GM10248 (cell line): ENCODE measurements at regions not wholly inside any gene's neighbourhood (a gene's known extent, or its start where the extent isn't known, plus 50 kb on each side); places are given as distances from the start of the nearest gene placed in this dataset.

Source experiments
- CTCF ChIA-PET: fragments of 300-600 bp; sonication (Branson Sonifier 250); formaldehyde crosslinking; extraction: SDS; loops from one replicate; lab custom pipeline; 2021; ENCODE audit warnings: antibody characterized with exemption; lab: Yijun Ruan, JAX
- POLR2A ChIA-PET: fragments of 350-650 bp; sonication (Branson Sonifier 250); formaldehyde crosslinking; extraction: SDS; loops from one replicate; lab custom pipeline; 2020; ENCODE audit warnings: antibody characterized with exemption; lab: Yijun Ruan, JAX
- DNase-seq: peaks from one replicate; pipeline ENCODE4 v3.0.0; 2012; ENCODE audit errors: extremely low spot score
- TF ChIP-seq, protein P1 (sequence below): IDR thresholded peaks from 2 replicates; pipeline ENCODE4 v1.5.1; 2012; ENCODE audit warnings: mild to moderate bottlenecking, low read depth; ENCODE audit errors: extremely low read depth, missing control alignments, control extremely low read depth

DNA sequence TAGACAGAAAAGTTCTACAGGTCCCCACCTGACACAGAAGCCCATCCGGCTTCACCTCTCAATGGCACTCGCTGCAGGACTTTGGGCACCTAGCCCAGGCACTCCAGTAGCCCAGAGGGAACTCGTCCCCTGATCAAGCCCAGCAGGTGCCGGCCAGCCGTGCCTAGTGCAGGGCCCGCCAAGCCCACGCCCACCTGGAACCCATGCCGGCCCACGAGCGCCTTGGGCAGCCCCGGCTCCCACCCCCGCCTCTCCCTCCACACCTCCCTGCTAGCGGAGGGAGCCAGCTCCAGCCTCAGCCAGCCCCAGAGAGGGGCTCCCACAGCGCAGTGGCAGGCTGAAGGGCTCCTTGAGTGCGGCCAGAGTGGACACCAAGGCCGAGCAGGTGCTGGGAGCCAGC is 268.8 kb downstream of the SLITRK1 start:
- DNase-seq = no peak
- ChIA-PET POLR2A (no interaction called here), CTCF (no interaction called here)
- TF ChIP-seq, protein P1, sequence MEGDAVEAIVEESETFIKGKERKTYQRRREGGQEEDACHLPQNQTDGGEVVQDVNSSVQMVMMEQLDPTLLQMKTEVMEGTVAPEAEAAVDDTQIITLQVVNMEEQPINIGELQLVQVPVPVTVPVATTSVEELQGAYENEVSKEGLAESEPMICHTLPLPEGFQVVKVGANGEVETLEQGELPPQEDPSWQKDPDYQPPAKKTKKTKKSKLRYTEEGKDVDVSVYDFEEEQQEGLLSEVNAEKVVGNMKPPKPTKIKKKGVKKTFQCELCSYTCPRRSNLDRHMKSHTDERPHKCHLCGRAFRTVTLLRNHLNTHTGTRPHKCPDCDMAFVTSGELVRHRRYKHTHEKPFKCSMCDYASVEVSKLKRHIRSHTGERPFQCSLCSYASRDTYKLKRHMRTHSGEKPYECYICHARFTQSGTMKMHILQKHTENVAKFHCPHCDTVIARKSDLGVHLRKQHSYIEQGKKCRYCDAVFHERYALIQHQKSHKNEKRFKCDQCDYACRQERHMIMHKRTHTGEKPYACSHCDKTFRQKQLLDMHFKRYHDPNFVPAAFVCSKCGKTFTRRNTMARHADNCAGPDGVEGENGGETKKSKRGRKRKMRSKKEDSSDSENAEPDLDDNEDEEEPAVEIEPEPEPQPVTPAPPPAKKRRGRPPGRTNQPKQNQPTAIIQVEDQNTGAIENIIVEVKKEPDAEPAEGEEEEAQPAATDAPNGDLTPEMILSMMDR = no peak

- ChIA-PET CTCF (no interaction called here), POLR2A (no interaction called here)
- TF ChIP-seq, protein P1 = no peak
- DNase-seq = no peak
Observed at GRCh38 chr13:83601539-83601938, 280.7 kb downstream of the SLITRK1 start.

GRCh38 chr13:83592095-83592494 is 290.2 kb downstream of the SLITRK1 start:
- CTCF ChIA-PET = no interaction called here
- TF ChIP-seq, protein P1 = no peak
- POLR2A ChIA-PET = no interaction called here
- DNase-seq = no peak

DNA sequence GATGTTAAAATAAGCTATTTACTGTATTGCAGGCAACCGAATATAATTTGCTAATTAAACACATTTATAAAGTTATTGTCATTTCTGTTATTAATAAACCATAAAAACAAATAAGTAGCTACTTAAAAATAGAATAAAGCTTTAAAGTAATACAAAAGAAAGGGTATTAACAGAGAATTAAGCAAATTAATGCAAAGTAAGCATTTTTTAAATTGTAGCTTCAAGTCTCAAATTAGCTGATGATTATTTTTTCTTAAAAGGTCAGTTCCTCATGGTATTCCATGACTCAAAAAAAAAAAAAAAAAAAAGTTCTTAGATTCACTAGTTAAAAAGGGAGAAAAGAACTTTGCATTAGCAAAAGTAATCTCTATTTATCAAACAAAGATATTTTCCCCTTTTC is 292.5 kb downstream of the SLITRK1 start:
- TF ChIP-seq, protein P1 = no peak
- ChIA-PET POLR2A (no interaction called here), CTCF (no interaction called here)
- no peak for DNase-seq

DNA sequence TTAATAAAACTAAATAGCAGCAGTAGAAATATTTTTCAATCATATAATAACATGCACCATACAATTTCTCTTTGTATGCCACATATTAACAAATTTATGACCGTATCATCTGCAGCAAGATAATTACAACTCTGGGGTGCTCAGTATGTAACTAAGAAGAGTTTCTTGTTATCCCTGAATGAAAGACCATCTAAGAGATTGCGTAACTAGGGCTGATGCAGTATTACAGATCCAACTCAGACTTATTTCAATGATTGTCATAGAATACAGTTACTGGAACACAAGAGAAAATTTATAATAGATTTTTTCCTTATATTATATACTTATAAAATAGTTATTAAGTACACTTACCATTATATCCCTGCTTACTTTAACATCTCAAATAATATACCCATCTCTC is 305.1 kb downstream of the SLITRK1 start:
- ChIA-PET CTCF (no interaction called here), POLR2A (no interaction called here)
- DNase-seq = no peak
- TF ChIP-seq, protein P1 = no peak

GRCh38 chr13:83568019-83568418 is 314.3 kb downstream of the SLITRK1 start:
- no peak for DNase-seq
- POLR2A ChIA-PET = no interaction called here
- CTCF ChIA-PET = no interaction called here
- TF ChIP-seq, protein P1 = no peak

- TF ChIP-seq, protein P1 = no peak
- CTCF ChIA-PET = interaction anchor here (1.8 kb wide), 1 partner anchor 46 kb away, joined by 4 read pairs; no protein-coding TSS in a partner anchor
- POLR2A ChIA-PET = no interaction called here
- DNase-seq = no peak
Observed at GRCh38 chr13:83563499-83563898, 318.8 kb downstream of the SLITRK1 start.
